Upper lobe of left lung (tissue), 4 donors: ENCODE measurements at regions not wholly inside any gene's neighbourhood (a gene's known extent, or its start where the extent isn't known, plus 50 kb on each side); places are given as distances from the start of the nearest gene placed in this dataset.

Source experiments
- POLR2A ChIP-seq, 4 donors: fragments of 450-650 bp; IDR thresholded peaks; one replicate each; pipeline ENCODE4 v1.5.1; 2016 to 2017; ENCODE audit warnings: antibody characterized with exemption in 4 of 4, mild to moderate bottlenecking in 2 of 4
- TF ChIP-seq, protein P1 (sequence below), 6 experiments: fragments of 450-650 bp in 4 of 6; fragments of 200-600 bp in 2 of 6; sonication (generic) in 2 of 6; IDR thresholded peaks; one replicate each; pipeline ENCODE4 v1.5.1; 2016 to 2019; ENCODE audit warnings: antibody characterized with exemption in 6 of 6

DNA sequence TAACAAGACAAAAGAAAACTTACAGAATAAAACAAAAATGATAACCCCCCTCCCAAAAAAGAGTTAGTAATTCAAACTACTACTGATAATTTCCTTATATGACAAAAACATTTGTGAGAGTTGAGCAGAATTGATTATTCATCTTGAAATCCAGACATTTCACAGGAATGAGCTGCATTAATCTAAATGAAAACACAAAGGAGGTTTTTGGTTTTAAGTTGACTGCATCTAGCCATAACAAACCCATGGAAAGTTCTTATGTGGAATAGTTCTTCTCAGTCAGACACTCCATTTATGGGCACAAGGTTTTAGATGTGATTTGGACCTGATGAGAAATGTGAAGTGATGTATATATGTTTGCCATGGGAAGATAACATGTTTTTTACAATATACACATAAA, 95.4 kb downstream of the VCX2 start:
- TF ChIP-seq, protein P1, sequence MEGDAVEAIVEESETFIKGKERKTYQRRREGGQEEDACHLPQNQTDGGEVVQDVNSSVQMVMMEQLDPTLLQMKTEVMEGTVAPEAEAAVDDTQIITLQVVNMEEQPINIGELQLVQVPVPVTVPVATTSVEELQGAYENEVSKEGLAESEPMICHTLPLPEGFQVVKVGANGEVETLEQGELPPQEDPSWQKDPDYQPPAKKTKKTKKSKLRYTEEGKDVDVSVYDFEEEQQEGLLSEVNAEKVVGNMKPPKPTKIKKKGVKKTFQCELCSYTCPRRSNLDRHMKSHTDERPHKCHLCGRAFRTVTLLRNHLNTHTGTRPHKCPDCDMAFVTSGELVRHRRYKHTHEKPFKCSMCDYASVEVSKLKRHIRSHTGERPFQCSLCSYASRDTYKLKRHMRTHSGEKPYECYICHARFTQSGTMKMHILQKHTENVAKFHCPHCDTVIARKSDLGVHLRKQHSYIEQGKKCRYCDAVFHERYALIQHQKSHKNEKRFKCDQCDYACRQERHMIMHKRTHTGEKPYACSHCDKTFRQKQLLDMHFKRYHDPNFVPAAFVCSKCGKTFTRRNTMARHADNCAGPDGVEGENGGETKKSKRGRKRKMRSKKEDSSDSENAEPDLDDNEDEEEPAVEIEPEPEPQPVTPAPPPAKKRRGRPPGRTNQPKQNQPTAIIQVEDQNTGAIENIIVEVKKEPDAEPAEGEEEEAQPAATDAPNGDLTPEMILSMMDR (IDR thresholded peaks at IDR 0.05) = no peak
- no peak for TF ChIP-seq POLR2A (IDR thresholded peaks at IDR 0.05)
